HepG2 (cell line): ENCODE measurements at regions not wholly inside any gene's neighbourhood (a gene's known extent, or its start where the extent isn't known, plus 50 kb on each side); places are given as distances from the start of the nearest gene placed in this dataset.

Source experiments
- ATAC-seq: fragments of 200-7000 bp; cut with Tn5 transposase; 3 replicates; pipeline ENCODE4 v1.9.1; 2020; ENCODE audit warnings: mild to moderate bottlenecking, moderate library complexity
- BruUV-seq: library from RNA; stranded (reverse); fragments of 400-500 nt; replicated peaks from 2 replicates; lab custom pipeline; 2021; lab: Mats Ljungman, UMichigan
- CTCF ChIA-PET: fragments of 300-600 bp; formaldehyde crosslinking; extraction: SDS; loops from one replicate; lab custom pipeline; 2021; ENCODE audit warnings: low total read pairs, inconsistent platforms, low intra/inter-chr PET ratio; lab: Yijun Ruan, JAX
- POLR2A ChIA-PET: fragments of 350-600 bp; sonication (Branson Sonifier 250); formaldehyde crosslinking; loops from one replicate; lab custom pipeline; 2020; ENCODE audit warnings: antibody characterized with exemption, inconsistent platforms; lab: Yijun Ruan, JAX
- DNase-seq: peaks from one replicate; pipeline ENCODE4 v3.0.0-alpha.2; 2015; ENCODE audit warnings: low spot score
- FAIRE-seq: peaks from 3 replicates; lab custom pipeline; 2011; peaks lifted over from hg19 to GRCh38; lab: Jason Lieb, UNC
- H2AFZ ChIP-seq: one replicate; pipeline ENCODE4 v1.6.1; 2011; ENCODE audit warnings: low read length, inconsistent platforms
- H3K27ac ChIP-seq: fragments of 300-600 bp; 3 replicates; pipeline ENCODE4 v1.8.0; 2011; ENCODE audit warnings: mixed run types, mild to moderate bottlenecking, mixed read lengths, low read length, inconsistent platforms; ENCODE audit not compliant: insufficient read depth; ENCODE audit errors: extremely low read length
- H3K27me3 ChIP-seq, 2 experiments: fragments of 200-600 bp in 1 of 2; 2 replicates in 1 of 2; 3 replicates in 1 of 2; pipeline versions ENCODE4 v1.6.0 to v1.8.0; 2011; ENCODE audit warnings: low read length in 2 of 2, mild to moderate bottlenecking in 2 of 2, moderate library complexity in 2 of 2, inconsistent platforms in 1 of 2; ENCODE audit not compliant: insufficient read depth in 2 of 2, control insufficient read depth in 1 of 2
- H3K36me3 ChIP-seq, 2 experiments: fragments of 200-600 bp in 1 of 2; replicated peaks in 1 of 2; 2 replicates in 1 of 2; 3 replicates in 1 of 2; pipeline versions ENCODE4 v1.5.1 to v1.8.0; 2011; ENCODE audit warnings: low read length in 2 of 2, inconsistent platforms in 1 of 2; ENCODE audit not compliant: insufficient read depth in 2 of 2, control insufficient read depth in 1 of 2
- H3K4me1 ChIP-seq: 2 replicates; pipeline ENCODE4 v1.5.1; 2012; ENCODE audit warnings: low read length, inconsistent platforms; ENCODE audit not compliant: insufficient read depth
- H3K4me2 ChIP-seq: 2 replicates; pipeline ENCODE4 v1.6.0; 2011; ENCODE audit warnings: low read depth, low read length, inconsistent platforms
- H3K4me3 ChIP-seq, 3 experiments: fragments of 200-600 bp in 1 of 3; sonication (generic), shearing (Covaris generic) in 1 of 3; replicated peaks in 1 of 3; 2 replicates each; pipeline ENCODE4 v1.5.1; 2011 to 2016; ENCODE audit warnings: low read length in 3 of 3, inconsistent platforms in 2 of 3, low read depth in 2 of 3, mild to moderate bottlenecking in 2 of 3, control low read depth in 1 of 3, mixed read lengths in 1 of 3; ENCODE audit not compliant: insufficient read depth in 1 of 3
- H3K79me2 ChIP-seq: one replicate; pipeline ENCODE4 v1.6.1; 2011; ENCODE audit warnings: low read length, inconsistent platforms; ENCODE audit not compliant: insufficient read depth
- H3K9ac ChIP-seq: 2 replicates; pipeline ENCODE4 v1.6.0; 2011; ENCODE audit warnings: mild to moderate bottlenecking, low read depth, low read length, inconsistent platforms; ENCODE audit not compliant: insufficient read depth
- H3K9me3 ChIP-seq: 2 replicates; pipeline ENCODE4 v1.5.1; 2012; ENCODE audit warnings: mild to moderate bottlenecking, low read length
- H4K20me1 ChIP-seq: 2 replicates; pipeline ENCODE4 v1.6.0; 2011; ENCODE audit warnings: inconsistent platforms, mild to moderate bottlenecking, low read length, moderate library complexity; ENCODE audit not compliant: insufficient read depth
- PHF21A ChIP-seq: sonication (generic); formaldehyde crosslinking; IDR thresholded peaks from 2 replicates; pipeline ENCODE4 v1.5.0; 2020; ENCODE audit warnings: mild to moderate bottlenecking, missing genetic modification reagents
- POGZ ChIP-seq: sonication (generic); formaldehyde crosslinking; IDR thresholded peaks from 2 replicates; pipeline ENCODE4 v1.4.0; 2020; ENCODE audit warnings: mild to moderate bottlenecking, missing genetic modification reagents
- REPIN1 ChIP-seq: sonication (generic); formaldehyde crosslinking; IDR thresholded peaks from 2 replicates; pipeline ENCODE4 v1.8.0; 2022; ENCODE audit warnings: missing genetic modification reagents, low read depth, mild to moderate bottlenecking, borderline replicate concordance
- TCF12 ChIP-seq, 2 experiments: fragments of 450-650 bp in 1 of 2; sonication (generic) in 1 of 2; formaldehyde crosslinking in 1 of 2; IDR thresholded peaks; 2 replicates each; pipeline versions ENCODE4 v1.6.1 to v1.8.0; 2017 to 2022; ENCODE audit warnings: antibody characterized with exemption in 1 of 2, mild to moderate bottlenecking in 1 of 2, missing genetic modification reagents in 1 of 2, moderate library complexity in 1 of 2
- ZFP1 ChIP-seq: IDR thresholded peaks from 2 replicates; pipeline ENCODE4 v1.6.1; 2016
- ZNF234 ChIP-seq: sonication (generic); formaldehyde crosslinking; conservative IDR thresholded peaks from 2 replicates; pipeline ENCODE4 v1.5.1; 2020; ENCODE audit warnings: mild to moderate bottlenecking, missing genetic modification reagents
- WGBS: methylation state at CpG from one replicate; pipeline ENCODE4 v1.1.6; 2017; ENCODE audit warnings: low lambda C conversion rate; 5-methylcytosine and 5-hydroxymethylcytosine counted together
- in situ Hi-C: cut with HindIII; loops from 2 replicates; pipeline ENCODE4 v1.10.0; 2017; ENCODE audit warnings: low pct_unique_long_range_greater_than_20kb; ENCODE audit not compliant: extremely low pct_ligation_motif_present
- intact Hi-C: fragments of 100-400 bp; cut with micrococcal nuclease; formaldehyde crosslinking; loops from one replicate; pipeline ENCODE4 v1.10.0; 2022; ENCODE audit not compliant: unreplicated experiment
- TF ChIP-seq, protein P1 (sequence below): sonication (generic); formaldehyde crosslinking; IDR thresholded peaks from 2 replicates; pipeline ENCODE4 v1.4.0; 2020; ENCODE audit warnings: missing genetic modification reagents; ENCODE audit errors: not compliant biosample characterization
- TF ChIP-seq, protein P2 (sequence below), 2 experiments: sonication (generic) in 1 of 2; formaldehyde crosslinking in 1 of 2; IDR thresholded peaks; 2 replicates each; pipeline versions ENCODE4 v1.6.1 to v1.9.0; 2014 to 2022; ENCODE audit warnings: antibody characterized with exemption in 1 of 2, borderline replicate concordance in 1 of 2, inconsistent platforms in 1 of 2, low read depth in 1 of 2, missing genetic modification reagents in 1 of 2

DNA sequence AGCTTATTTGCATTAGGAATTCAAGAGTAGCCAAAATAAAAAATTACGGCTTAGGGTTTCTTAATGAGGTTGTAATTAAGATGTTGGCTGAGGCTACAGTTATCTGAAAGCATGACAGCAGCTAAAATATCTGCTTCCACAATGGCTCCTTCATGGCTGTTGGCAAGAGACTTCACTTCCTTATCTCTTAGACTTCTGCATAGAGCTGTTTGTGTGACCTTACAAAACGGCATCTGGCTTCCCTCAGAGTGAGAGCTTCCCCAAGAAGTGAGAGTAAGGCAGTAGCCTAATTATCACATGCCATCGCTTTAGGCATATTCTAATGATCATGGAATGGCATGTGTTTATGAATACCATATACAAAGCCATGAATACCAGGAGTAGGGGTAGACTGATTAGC, 57.6 kb downstream of the CCDC59 start:
- CTCF ChIA-PET: no interaction called here
- intact Hi-C loops (no loop called here), in situ Hi-C loops (no loop called here)
- Histone ChIP-seq H3K9me3 (no peaks in the 10 kb centered on the region), H3K27ac (no peak overlapping the region), H4K20me1 (no peaks in the 10 kb centered on the region), H3K27me3 (no peaks in the 10 kb centered on the region), H3K9ac (no peak overlapping the region), H3K4me1 (no peaks in the 10 kb centered on the region), H3K36me3 (no peaks in the 10 kb centered on the region), H2AFZ (no peak overlapping the region), H3K4me2 (no peak overlapping the region), H3K4me3 (no peak overlapping the region), H3K79me2 (no peaks in the 10 kb centered on the region)
- POLR2A ChIA-PET: no interaction called here
- no peak for TF ChIP-seq ZFP1
- no peak for TF ChIP-seq ZNF234 (CRISPR knock-in tag)
- no peak for TF ChIP-seq POGZ (CRISPR knock-in tag)
- no peak for TF ChIP-seq TCF12 (IDR thresholded peaks at IDR 0.05)
- TF ChIP-seq TCF12 (CRISPR knock-in tag; IDR thresholded peaks at IDR 0.05): no peak
- TF ChIP-seq, protein P1, sequence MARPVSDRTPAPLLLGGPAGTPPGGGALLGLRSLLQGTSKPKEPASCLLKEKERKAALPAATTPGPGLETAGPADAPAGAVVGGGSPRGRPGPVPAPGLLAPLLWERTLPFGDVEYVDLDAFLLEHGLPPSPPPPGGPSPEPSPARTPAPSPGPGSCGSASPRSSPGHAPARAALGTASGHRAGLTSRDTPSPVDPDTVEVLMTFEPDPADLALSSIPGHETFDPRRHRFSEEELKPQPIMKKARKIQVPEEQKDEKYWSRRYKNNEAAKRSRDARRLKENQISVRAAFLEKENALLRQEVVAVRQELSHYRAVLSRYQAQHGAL (CRISPR knock-in tag): no peak
- no peak for TF ChIP-seq REPIN1 (CRISPR knock-in tag)
- TF ChIP-seq, protein P2, sequence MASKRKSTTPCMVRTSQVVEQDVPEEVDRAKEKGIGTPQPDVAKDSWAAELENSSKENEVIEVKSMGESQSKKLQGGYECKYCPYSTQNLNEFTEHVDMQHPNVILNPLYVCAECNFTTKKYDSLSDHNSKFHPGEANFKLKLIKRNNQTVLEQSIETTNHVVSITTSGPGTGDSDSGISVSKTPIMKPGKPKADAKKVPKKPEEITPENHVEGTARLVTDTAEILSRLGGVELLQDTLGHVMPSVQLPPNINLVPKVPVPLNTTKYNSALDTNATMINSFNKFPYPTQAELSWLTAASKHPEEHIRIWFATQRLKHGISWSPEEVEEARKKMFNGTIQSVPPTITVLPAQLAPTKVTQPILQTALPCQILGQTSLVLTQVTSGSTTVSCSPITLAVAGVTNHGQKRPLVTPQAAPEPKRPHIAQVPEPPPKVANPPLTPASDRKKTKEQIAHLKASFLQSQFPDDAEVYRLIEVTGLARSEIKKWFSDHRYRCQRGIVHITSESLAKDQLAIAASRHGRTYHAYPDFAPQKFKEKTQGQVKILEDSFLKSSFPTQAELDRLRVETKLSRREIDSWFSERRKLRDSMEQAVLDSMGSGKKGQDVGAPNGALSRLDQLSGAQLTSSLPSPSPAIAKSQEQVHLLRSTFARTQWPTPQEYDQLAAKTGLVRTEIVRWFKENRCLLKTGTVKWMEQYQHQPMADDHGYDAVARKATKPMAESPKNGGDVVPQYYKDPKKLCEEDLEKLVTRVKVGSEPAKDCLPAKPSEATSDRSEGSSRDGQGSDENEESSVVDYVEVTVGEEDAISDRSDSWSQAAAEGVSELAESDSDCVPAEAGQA (IDR thresholded peaks at IDR 0.05; ENCODE audit: low read depth): no peak
- TF ChIP-seq, protein P2 (CRISPR knock-in tag; IDR thresholded peaks at IDR 0.05; ENCODE audit: borderline replicate concordance): no peak
- no peak for TF ChIP-seq PHF21A
- BruUV-seq: no TSS peak
- FAIRE-seq (no peak), DNase-seq (no peak), ATAC-seq (no peak)
- WGBS: 29% methylated on average over 2 of the region's 3 CpGs
